GM12878 (cell line): ENCODE measurements at regions not wholly inside any gene's neighbourhood (a gene's known extent, or its start where the extent isn't known, plus 50 kb on each side); places are given as distances from the start of the nearest gene placed in this dataset.

Experiments used
- ATAC-seq: fragments of 200-7000 bp; cut with Tn5 transposase; 3 replicates; pipeline ENCODE4 v1.9.1; 2020; ENCODE audit warnings: mild to moderate bottlenecking, moderate library complexity
- BruUV-seq: library from RNA; stranded (reverse); fragments of 400-500 nt; replicated peaks from 2 replicates; lab custom pipeline; 2021; lab: Mats Ljungman, UMichigan
- CTCF ChIA-PET: fragments of 300-600 bp; sonication (Branson Sonifier 250); formaldehyde crosslinking; extraction: SDS; loops from one replicate; lab custom pipeline; 2021; ENCODE audit warnings: inconsistent platforms; lab: Yijun Ruan, JAX
- POLR2A ChIA-PET: fragments of 350-600 bp; formaldehyde crosslinking; extraction: SDS; loops from one replicate; lab custom pipeline; 2021; ENCODE audit warnings: inconsistent platforms; lab: Charles Lee
- RAD21 ChIA-PET: fragments of 300-600 bp; sonication (Branson Sonifier 250); formaldehyde crosslinking; loops from one replicate; lab custom pipeline; 2023; ENCODE audit warnings: antibody characterized with exemption; ENCODE audit not compliant: unreplicated experiment; lab: Charles Lee
- SMC1A ChIA-PET: fragments of 300-600 bp; sonication (Branson Sonifier 250); formaldehyde crosslinking; loops from one replicate; lab custom pipeline; 2023; ENCODE audit not compliant: unreplicated experiment, uncharacterized antibody; lab: Charles Lee
- DNase-seq: peaks from one replicate; pipeline ENCODE4 v3.0.0-alpha.2; 2011; ENCODE audit warnings: low read depth, low spot score
- FAIRE-seq: peaks from 3 replicates; lab custom pipeline; 2011; peaks lifted over from hg19 to GRCh38; lab: Jason Lieb, UNC
- H2AFZ ChIP-seq: 2 replicates; pipeline ENCODE4 v1.6.0; 2011; ENCODE audit warnings: low read depth, low read length, control low read depth; ENCODE audit not compliant: control insufficient read depth
- H3K27ac ChIP-seq: 2 replicates; pipeline ENCODE4 v1.5.1; 2011; ENCODE audit warnings: control low read depth; ENCODE audit not compliant: control insufficient read depth, insufficient read depth
- H3K27me3 ChIP-seq, 2 experiments: replicated peaks in 1 of 2; 2 replicates each; pipeline versions ENCODE4 v1.6.0 to v1.6.1; 2011; ENCODE audit warnings: low read length in 1 of 2; ENCODE audit not compliant: control insufficient read depth in 2 of 2, insufficient read depth in 2 of 2
- H3K36me3 ChIP-seq, 2 experiments: 2 replicates each; pipeline ENCODE4 v1.5.1; 2011; ENCODE audit warnings: low read length in 1 of 2; ENCODE audit not compliant: control insufficient read depth in 2 of 2, insufficient read depth in 2 of 2
- H3K4me1 ChIP-seq: 2 replicates; pipeline ENCODE4 v1.6.1; 2011; ENCODE audit warnings: mild to moderate bottlenecking, low read length, moderate library complexity, mixed read lengths; ENCODE audit not compliant: control insufficient read depth, insufficient read depth
- H3K4me2 ChIP-seq: 2 replicates; pipeline ENCODE4 v1.6.0; 2011; ENCODE audit warnings: control low read depth; ENCODE audit not compliant: control insufficient read depth, insufficient read depth
- H3K4me3 ChIP-seq: fragments of 200-600 bp; sonication (generic); 2 replicates; pipeline ENCODE4 v1.5.1; 2016
- H3K79me2 ChIP-seq: 2 replicates; pipeline ENCODE4 v1.6.0; 2011; ENCODE audit warnings: low read length; ENCODE audit not compliant: control insufficient read depth, insufficient read depth
- H3K9ac ChIP-seq: 2 replicates; pipeline ENCODE4 v1.8.0; 2011; ENCODE audit warnings: low read length, control low read depth, mixed read lengths; ENCODE audit not compliant: control insufficient read depth, insufficient read depth
- H3K9me3 ChIP-seq: replicated peaks from 3 replicates; pipeline ENCODE4 v1.5.1; 2011; ENCODE audit warnings: mild to moderate bottlenecking, low read length; ENCODE audit not compliant: control insufficient read depth, insufficient read depth
- H4K20me1 ChIP-seq: 2 replicates; pipeline ENCODE4 v1.6.0; 2011; ENCODE audit not compliant: control insufficient read depth, insufficient read depth
- CBFB ChIP-seq: IDR thresholded peaks from 2 replicates; pipeline ENCODE4 v1.6.1; 2016; ENCODE audit warnings: antibody characterized with exemption, low read depth
- CREB1 ChIP-seq: IDR thresholded peaks from 2 replicates; pipeline ENCODE4 v1.6.1; 2012; ENCODE audit warnings: low read depth, mild to moderate bottlenecking, inconsistent platforms
- NRF1 ChIP-seq: conservative IDR thresholded peaks from 2 replicates; pipeline ENCODE4 v1.6.1; 2011; ENCODE audit warnings: mild to moderate bottlenecking, low read depth, low read length, improper control_type of control experiment
- RB1 ChIP-seq: fragments of 450-650 bp; formaldehyde crosslinking; IDR thresholded peaks from 2 replicates; pipeline ENCODE4 v1.6.1; 2017; ENCODE audit warnings: mild to moderate bottlenecking, borderline replicate concordance
- TBL1XR1 ChIP-seq: IDR thresholded peaks from 2 replicates; pipeline ENCODE4 v1.6.1; 2012; ENCODE audit warnings: low read depth, low read length, improper control_type of control experiment
- TCF3 ChIP-seq: IDR thresholded peaks from 2 replicates; pipeline ENCODE4 v1.6.1; 2012; ENCODE audit warnings: low read depth, mild to moderate bottlenecking, low read length, borderline replicate concordance; ENCODE audit not compliant: insufficient read depth
- WGBS: methylation state at CpG from one replicate; pipeline ENCODE4 v1.1.6; 2016; ENCODE audit warnings: low lambda C conversion rate; ENCODE audit not compliant: insufficient replicate concordance, insufficient coverage; ENCODE audit errors: missing lambda C conversion rate; 5-methylcytosine and 5-hydroxymethylcytosine counted together
- in situ Hi-C: fragments of 300-500 bp; cut with MboI; formaldehyde crosslinking; loops from 9 replicates; pipeline ENCODE4 v1.14.3; 2018; ENCODE audit warnings: mixed read lengths
- intact Hi-C: fragments of 100-400 bp; cut with micrococcal nuclease; formaldehyde crosslinking; loops from one replicate; pipeline ENCODE4 v1.14.2; 2022; ENCODE audit not compliant: unreplicated experiment
- TF ChIP-seq, protein P1 (sequence below): fragments of 450-650 bp; IDR thresholded peaks from 2 replicates; pipeline ENCODE4 v1.6.1; 2016; ENCODE audit warnings: mild to moderate bottlenecking, moderate library complexity, borderline replicate concordance

- Histone ChIP-seq H4K20me1 (no peaks in the 10 kb centered on the region), H3K9ac (no peak overlapping the region), H3K79me2 (no peaks in the 10 kb centered on the region), H3K36me3 (no peaks in the 10 kb centered on the region), H3K4me1 (no peaks in the 10 kb centered on the region; the same call in 1 of the 2 replicates), H3K27ac (no peak overlapping the region), H3K4me2 (no peak overlapping the region), H3K4me3 (no peak overlapping the region), H3K9me3 (no peaks in the 10 kb centered on the region; the same call in 2 of the 3 replicates), H3K27me3 (no peaks in the 10 kb centered on the region), H2AFZ (no peak overlapping the region)
- in situ Hi-C loops = no loop called here
- SMC1A ChIA-PET = no interaction called here
- RAD21 ChIA-PET = no interaction called here
- no TSS peak for BruUV-seq
- DNase-seq (no peak), FAIRE-seq (no peak), ATAC-seq (no peak)
- POLR2A ChIA-PET = no interaction called here
- TF ChIP-seq NRF1 (no peak), CREB1 (no peak), TBL1XR1 (no peak), CBFB (no peak)
- WGBS = 59% methylated on average over 8 of the region's 8 CpGs
- CTCF ChIA-PET = no interaction called here
- intact Hi-C loops = no loop called here
Observed at GRCh38 chr12:115209230-115209629, 525.3 kb upstream of the TBX3 start.

- ChIA-PET RAD21 (no interaction called here), SMC1A (interaction anchor here (1.7 kb wide), 1 partner anchor 18 kb away, joined by 4 read pairs; no protein-coding TSS in a partner anchor), POLR2A (no interaction called here), CTCF (interaction anchor here (1.2 kb wide), 1 partner anchor 14 kb away, joined by 3 read pairs; no protein-coding TSS in a partner anchor)
- no peaks in the 10 kb centered on the region for H3K27me3 ChIP-seq
- no peak for TF ChIP-seq RB1
- no peak for TF ChIP-seq TCF3
- TF ChIP-seq, protein P1, sequence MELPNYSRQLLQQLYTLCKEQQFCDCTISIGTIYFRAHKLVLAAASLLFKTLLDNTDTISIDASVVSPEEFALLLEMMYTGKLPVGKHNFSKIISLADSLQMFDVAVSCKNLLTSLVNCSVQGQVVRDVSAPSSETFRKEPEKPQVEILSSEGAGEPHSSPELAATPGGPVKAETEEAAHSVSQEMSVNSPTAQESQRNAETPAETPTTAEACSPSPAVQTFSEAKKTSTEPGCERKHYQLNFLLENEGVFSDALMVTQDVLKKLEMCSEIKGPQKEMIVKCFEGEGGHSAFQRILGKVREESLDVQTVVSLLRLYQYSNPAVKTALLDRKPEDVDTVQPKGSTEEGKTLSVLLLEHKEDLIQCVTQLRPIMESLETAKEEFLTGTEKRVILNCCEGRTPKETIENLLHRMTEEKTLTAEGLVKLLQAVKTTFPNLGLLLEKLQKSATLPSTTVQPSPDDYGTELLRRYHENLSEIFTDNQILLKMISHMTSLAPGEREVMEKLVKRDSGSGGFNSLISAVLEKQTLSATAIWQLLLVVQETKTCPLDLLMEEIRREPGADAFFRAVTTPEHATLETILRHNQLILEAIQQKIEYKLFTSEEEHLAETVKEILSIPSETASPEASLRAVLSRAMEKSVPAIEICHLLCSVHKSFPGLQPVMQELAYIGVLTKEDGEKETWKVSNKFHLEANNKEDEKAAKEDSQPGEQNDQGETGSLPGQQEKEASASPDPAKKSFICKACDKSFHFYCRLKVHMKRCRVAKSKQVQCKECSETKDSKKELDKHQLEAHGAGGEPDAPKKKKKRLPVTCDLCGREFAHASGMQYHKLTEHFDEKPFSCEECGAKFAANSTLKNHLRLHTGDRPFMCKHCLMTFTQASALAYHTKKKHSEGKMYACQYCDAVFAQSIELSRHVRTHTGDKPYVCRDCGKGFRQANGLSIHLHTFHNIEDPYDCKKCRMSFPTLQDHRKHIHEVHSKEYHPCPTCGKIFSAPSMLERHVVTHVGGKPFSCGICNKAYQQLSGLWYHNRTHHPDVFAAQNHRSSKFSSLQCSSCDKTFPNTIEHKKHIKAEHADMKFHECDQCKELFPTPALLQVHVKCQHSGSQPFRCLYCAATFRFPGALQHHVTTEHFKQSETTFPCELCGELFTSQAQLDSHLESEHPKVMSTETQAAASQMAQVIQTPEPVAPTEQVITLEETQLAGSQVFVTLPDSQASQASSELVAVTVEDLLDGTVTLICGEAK = no peak
- no peak overlapping the region for H3K9ac ChIP-seq
- WGBS = 50% methylated on average over 6 of the region's 6 CpGs
- intact Hi-C loops (no loop called here), in situ Hi-C loops (no loop called here)
- H3K79me2 ChIP-seq = no peaks in the 10 kb centered on the region
- no peak overlapping the region for H3K4me2 ChIP-seq
- H3K9me3 ChIP-seq = no peaks in the 10 kb centered on the region; the same call in 2 of the 3 replicates
- ATAC-seq (no peak), FAIRE-seq (no peak), DNase-seq (no peak)
- no peaks in the 10 kb centered on the region for H4K20me1 ChIP-seq
- BruUV-seq = no TSS peak
- H3K4me3 ChIP-seq = no peak overlapping the region
- no peak overlapping the region for H2AFZ ChIP-seq
- H3K36me3 ChIP-seq = no peaks in the 10 kb centered on the region
- no peaks in the 10 kb centered on the region; the same call in 1 of the 2 replicates for H3K4me1 ChIP-seq
- no peak overlapping the region for H3K27ac ChIP-seq
Observed at GRCh38 chr12:115208098-115208497, 524.1 kb upstream of the TBX3 start.
